CD4-positive, alpha-beta T cell treated with Interferon gamma for 1 hour (primary cell): ENCODE measurements at regions not wholly inside any gene's neighbourhood (a gene's known extent, or its start where the extent isn't known, plus 50 kb on each side); places are given as distances from the start of the nearest gene placed in this dataset.
"Not testable (repeated sequence)": the region's sequence is repeated elsewhere in the genome, so short reads cannot be mapped to it uniquely, and the experiment has no call there.

Experiments used
- DNase-seq: peaks from one replicate; pipeline ENCODE4 v3.0.0-alpha.2; 2020

DNA sequence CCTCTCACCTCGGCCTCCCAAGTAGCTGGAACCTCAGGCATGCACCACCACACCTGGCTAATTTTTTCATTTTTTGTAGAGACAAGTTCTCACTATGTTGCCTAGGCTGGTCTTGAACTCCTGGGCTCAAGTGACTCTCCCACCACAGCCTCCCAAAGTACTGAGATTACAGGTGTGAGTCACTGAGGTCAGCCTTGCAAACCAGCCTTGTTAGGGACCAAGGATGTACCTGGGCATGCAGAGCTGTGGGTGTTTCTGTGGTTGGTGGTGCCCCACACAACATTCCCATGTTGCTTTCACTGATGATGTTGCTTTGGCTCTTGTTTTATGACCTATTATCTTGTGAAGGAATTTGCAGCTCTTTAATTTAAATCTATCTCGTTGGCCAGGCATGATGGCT, 54.8 kb downstream of the OTUD1 start:
- DNase-seq, result no peak

DNA sequence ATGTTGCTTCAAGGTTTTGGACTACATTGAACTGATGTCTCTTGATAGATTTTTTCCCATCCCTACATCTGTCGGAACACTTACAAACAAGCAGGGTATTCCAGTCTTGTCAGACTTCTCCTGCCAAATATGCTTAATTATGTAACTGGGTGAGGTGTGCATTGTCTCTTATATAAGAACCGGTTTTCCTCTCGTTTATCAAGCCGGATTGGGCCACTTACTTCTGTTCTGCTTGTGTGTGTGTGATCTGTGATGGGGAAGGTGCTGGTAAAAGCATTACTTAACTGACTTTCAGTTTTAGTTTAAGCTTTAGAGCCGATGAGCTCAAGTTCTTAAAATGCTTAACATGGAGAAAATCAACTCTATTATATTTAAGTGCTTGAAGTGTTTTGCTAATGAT, 57.9 kb downstream of the OTUD1 start:
- no peak for DNase-seq

DNA sequence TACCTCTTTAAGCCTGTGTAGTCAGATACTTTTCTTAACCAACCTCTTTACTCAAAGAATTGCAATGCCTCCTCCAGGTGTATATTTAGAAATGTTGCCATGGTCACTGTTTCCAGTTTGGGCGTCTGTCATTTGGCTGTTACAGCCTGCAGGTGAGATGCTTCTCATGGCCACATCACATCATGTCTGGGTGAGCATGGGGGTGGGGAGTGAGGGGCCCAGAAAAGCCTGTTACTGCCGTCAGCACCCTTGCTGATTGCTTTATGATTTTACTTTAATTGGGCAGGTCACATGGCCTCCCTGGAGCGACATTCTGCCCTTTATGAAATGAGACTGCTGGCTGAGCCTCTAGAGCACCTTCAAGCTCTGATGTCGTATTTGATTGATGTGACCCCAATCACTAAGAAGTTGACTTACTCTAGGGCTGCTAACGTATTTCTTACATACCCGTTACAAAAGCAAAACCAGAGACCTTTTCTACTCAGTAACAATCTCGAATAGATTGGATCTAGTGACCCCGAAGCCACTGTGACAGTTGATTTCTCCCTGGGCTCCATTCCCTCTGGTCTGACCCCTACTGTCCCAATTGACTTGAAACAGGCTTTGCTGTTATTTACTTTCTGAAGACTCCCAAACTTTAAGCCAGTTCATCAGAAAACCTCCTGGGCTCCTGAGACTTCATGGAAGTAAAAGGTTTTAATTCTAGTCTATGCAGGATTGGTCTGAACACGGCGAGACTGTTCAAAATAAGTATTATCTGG, 60.7 kb downstream of the OTUD1 start:
- no peak for DNase-seq

DNA sequence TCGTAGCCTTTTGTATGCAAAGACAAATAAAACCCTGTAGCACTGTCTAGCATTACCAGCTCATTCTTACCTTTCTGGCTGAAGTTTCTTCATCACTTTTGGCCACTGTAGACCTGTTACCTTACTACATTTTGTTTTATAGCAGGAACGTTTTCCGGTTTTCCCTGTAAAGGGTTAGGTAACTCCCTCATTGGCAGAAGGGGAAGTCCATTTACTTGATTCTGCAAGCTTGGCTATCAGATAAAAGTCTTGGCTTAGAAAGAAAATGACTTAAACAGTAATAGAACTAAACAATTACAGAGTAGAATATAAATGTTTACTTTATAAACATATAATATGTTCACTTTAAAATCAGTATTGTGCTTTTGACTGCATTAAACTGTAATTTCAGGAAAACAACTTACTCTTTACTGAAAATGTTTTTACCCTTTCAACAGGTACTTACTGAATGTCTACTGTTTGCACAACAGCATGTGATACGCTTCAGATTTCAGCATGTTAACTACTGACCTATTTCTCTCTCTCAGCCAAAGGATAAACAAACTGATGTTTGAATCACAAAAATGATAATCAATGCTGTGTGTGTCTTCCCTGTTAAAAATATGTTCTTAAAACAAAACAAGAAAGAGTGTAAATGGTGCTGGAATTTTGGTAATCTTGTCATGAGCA, 67.1 kb downstream of the OTUD1 start:
- no peak for DNase-seq

DNA sequence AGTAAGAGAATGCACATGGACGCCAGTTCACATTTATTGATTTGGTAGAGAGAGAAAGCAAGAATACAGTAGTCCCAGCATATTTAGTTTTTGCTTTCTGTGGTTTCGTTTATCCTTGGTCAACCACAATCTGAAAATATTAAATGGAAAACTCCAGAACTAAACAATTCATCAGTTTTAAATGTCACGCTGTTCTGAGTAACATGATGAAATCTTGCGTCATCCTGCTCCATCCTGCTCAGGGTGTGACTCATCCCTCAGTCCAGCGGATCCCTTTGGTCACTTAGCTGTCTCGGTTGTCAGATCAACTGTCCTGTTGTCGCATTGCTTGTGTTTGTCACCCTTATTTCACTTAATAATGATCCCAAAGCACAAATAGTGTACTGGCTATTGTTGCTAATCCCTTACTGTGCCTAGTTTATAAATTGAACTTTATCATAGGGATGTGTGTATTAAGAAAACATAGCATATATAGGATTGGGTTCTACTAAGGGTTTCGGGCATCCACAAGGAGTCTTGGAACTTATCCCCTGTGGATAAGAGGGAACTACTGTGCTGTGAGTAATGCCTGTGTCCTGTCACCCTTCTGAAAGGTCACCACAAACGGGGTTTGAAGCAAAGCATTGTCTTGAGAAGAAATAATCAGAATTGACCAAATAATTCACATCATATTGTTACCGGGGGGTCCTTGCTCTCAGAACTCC, 73.6 kb downstream of the OTUD1 start:
- DNase-seq, result peak; percentile 41

DNA sequence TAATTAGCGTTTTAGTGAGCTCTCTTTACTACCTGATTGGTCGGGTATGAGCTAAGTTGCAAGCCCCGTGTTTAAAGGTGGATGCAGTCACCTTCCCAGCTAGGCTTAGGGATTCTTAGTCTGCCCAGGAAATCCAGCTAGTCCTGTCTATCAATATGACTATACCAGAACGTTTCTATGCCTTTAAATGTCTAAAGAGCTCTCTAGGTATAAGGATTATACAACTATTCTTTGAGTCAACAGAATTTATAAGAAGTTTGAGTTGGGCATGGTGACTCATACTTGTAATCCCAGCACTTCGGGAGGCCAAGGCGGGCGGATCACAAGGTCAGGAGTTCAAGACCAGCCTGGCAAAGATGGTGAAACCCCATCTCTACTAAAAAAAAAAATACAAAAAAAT, 74.7 kb downstream of the OTUD1 start:
- not testable (repeated sequence) for DNase-seq

DNA sequence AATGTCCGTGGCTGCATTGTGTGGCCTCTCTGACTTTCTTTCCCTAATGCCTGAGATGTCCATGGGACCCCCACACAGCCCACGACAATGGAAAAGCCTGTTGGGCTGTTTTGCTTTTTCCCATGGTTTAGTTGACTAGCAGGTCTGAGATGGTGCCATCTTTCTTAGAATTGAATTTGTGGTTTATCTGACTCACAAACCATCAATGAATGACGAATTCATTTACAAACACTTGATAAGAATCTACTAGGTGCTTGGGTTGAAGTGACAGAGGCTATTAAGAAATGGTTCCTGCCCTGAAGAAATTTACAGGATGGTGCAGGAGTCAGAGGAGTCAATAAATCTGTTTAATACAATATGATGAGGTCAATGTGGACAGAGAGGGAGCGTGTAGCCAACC, 75.4 kb downstream of the OTUD1 start:
- DNase-seq, result no peak

DNA sequence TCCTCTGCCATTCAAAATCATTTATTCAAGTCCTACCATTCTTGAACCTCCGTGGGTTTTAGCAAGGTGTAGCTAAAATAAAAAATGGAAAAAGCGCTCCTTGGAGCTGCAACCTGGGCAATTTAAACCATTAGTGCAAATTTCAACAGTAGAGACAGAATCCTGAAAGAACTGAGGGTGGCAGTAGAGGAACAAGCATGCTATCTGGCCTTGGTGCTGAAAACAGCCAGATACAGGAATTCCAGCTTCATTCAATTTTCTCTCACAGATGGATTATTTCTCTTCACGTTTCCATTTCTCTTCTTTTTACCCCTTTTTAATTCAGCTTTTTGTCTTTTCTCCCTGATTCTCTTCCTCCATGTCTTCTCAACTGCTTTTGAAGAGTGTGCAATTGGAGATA, 77.7 kb downstream of the OTUD1 start:
- no peak for DNase-seq

DNA sequence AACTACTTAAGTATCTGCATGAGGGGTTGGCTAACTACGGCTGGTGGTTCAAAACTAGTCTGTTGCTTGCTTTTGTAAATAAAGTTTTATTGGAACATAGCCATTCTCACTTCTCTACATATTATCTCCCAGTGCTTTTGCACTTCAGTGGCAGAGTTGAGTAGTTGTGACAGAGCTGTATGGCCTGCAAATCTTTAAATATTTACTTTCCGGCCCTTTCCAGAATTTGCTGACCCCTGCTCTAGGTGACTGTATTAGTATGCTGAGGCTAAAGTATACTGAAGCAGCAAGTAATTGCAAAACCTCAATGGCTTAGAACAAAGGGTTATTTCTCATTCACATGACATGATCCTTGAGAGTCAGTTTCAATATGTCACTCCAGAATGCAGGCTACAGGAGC, 78.3 kb downstream of the OTUD1 start:
- DNase-seq, result no peak

DNA sequence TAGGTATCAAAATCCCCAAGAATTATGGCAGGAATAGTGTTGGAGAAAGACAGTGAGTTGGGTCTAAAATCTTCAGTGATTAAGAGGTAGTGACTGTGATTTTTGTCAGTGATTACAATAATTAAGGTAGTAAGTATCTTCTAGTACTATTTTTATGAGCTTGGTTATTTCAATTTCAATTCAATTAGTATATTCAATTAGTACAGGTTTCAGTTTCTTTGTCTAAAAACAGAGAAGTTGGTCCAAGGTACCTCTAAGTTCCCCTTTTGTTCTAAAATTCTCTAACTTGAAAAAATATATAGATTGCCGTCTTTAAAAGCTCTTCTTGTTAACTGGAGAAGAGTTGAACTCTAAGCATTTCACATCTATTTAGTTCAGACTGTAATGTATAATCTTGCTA, 82.9 kb downstream of the OTUD1 start:
- DNase-seq, result no peak

DNA sequence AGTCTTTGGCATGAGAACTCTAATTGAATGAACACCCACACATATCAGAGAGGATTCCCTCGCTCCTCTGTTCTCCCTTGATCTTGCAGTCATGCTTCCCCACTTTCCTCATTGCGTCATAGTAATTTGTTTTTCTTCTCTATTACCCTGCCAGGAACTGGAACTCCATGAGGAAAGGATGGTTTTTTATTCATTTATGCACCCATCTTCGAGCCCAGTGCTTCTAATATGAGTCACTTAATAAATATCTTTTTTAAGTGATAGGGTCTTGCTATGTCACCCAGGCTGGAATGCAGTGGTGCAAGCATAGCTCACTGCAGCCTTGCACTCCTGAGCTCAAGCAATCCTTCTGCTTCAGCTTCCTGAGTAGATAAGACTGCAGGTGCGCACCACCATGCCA, 83.5 kb downstream of the OTUD1 start:
- DNase-seq, result no peak

DNA sequence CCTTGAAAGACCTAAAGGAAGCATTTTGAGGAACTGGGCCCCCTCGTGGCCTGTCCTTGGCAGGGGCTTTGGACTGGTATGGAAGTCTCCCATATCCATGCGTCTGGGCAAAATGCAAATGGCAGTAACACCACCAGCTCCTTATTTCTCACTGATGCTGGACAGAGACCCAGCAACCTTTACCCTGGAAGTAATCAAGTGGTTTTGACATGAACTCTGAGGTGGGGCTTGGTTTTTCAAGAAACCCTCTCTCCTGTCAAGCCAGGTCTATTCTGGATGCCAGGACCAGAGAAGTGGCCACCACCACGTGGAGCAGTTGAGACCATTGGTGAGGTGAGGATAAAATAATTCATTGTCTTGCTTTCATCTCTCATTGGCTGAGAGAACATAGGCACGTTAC, 84.4 kb downstream of the OTUD1 start:
- no peak for DNase-seq

DNA sequence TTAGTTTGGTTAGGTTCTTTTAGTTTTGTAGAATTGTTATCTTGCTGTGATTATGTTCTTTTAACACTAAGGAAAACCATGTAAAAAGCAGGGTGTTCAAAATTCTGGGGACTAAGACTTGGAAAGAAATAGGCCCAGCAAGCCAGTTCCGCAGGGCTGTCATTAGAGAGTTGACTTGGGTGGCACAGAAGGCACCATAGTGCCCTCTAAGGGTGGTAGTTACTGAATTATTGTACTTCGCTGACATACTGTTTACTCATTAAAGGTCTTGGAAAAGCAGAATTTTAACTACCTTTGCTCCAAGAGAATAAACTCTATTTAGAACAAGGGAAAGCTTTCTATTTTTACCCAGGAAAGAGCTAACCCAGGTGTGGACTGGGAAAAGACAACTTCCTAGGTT, 86.5 kb downstream of the OTUD1 start:
- DNase-seq, result no peak

DNA sequence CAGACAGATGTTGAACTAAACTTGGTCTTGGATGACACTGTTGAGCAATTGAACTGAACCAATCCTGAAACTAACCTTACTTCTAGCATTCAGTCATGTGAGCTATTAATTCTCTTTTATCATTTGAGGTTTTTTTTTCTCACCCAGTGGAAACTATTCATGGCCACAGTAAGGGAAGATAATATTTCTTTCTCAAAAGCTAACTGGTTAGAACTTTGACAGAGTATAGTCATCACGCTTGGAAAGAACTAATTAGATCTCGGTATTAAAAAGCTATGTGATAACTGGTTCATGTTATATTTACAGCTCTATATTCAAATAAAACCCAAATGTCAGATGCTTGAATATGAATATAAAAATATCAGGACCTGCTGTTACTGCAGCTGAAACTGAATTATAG, 89.5 kb downstream of the OTUD1 start:
- no peak for DNase-seq

DNA sequence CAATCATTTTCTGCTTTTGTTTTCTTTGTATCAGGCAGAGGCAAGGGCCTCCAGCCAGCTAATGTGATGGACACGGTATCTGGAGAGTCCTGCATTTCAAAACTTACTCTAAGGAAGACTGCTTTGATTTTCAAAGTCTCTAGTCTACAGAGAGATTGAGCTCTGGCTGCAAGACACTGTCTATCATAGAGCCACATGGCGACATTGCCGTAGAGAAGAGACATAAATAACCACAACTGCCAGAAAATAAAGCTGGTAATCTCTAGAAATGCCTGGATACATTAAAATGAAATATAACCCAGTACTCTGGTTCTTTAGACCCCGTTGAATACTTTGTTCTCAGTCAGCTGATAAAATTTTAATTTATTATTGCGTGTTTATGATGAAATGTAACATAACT, 90.8 kb downstream of the OTUD1 start:
- no peak for DNase-seq

DNA sequence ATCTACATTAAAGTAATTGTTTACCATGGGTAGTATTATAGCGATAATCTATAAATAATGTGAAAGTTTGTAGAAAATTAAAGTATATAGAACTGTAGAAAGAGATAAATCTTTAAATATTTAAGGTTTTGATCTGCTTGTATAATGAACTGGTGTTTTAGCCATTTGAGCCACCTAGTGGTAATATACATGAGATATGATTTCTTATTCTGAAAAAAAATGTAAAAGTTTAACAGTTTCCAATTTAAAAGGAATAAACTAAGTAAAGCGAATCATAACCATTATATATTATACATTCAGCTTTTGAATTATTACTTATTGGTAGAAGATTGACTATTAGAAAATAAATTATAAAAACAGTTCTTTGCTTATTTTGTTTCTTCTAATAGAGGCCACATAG, 91.2 kb downstream of the OTUD1 start:
- DNase-seq, result no peak

DNA sequence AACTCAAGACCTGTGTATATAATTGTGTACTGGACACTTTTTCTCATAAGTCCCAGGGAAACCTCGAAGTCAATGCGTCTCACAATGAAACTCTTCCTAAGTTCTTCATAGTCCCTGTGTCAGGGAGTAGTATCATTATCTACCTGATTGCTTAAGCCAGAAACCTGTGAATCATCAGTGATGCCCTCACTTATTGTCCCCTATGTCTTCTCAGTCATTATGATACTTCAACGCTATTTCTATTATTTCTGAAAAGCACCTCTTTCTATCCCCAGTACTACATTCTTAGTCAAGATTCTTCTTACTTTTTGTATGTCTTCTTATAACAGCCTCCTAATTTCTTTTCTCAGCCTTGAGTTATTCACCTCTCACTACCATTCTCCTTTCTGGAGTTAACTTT, 94.3 kb downstream of the OTUD1 start:
- no peak for DNase-seq

DNA sequence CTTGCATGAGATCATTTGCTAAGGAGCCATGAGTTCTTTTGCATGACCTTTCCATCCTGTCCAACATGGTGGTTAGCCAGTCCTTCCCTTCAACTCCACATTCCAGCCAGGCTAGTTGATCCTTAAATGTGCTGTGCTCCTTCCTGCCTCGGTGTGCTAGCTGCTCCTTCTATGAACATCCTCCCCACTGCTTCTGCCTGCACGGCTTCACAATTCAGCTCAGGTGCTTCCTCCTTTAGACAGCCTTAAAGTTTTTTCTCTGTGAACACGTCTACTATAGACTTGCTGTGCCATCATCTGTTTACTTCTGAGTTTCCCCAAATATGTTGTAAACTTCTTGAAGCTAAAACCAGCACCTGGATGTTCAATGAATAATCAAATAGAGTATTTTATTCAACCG, 95.5 kb downstream of the OTUD1 start:
- DNase-seq, result no peak

DNA sequence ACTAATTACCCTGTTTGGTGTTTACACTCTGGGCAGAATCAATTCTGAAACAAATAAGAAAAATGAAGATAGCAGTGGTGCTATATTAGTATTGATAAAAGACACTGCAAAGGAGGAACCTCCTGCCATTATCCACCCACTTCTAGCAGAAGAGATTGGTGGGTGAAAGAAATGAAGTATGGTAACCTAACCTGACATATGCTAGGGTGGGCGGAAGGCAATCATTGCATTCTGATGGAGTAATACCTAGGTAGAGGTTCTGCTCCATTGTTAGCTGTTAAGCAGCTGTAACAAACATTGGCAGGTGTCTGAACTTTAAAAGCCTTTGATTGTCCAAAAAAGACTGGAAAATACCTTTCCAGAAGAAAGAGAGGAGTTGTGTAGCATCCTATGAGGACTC, 95.9 kb downstream of the OTUD1 start:
- DNase-seq, result no peak

DNA sequence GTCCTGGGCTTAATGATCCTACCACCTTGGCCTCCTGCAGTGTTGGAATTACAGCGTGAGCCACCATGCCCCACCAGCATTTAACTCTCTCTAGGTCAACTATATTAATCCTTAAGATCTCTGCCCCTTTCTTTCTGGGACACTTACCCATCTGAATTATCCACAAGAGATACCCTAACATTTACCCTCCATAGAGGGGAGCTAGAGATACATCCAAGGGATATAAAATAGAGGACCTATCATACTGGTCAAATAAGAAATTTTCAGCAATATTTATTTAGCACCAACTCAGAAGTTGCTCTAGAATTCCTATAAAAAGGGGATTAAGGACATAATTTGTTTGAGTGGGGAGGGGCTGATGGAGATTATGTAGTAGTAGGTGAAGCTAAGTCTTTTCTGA, 96.5 kb downstream of the OTUD1 start:
- no peak for DNase-seq

DNA sequence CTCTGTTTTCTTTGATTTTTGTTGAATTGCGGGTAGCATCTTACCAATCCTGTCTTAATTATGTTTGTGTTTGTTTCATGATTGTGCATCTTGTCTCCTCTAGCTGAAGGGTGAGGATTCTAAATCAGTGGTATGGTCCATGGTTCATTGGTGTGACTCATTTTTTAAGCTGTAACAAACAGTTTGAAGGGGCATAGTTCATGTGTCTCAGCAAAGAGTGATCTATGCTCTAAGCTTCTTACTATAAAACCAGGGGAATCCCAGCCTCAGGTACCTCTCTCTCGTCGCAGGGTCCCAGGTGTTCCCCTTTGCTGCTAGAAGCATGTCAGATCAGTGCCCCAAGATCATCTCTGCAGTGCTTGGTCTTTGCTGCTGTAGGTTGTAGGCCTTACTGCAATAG, 100.1 kb downstream of the OTUD1 start:
- DNase-seq, result no peak

DNA sequence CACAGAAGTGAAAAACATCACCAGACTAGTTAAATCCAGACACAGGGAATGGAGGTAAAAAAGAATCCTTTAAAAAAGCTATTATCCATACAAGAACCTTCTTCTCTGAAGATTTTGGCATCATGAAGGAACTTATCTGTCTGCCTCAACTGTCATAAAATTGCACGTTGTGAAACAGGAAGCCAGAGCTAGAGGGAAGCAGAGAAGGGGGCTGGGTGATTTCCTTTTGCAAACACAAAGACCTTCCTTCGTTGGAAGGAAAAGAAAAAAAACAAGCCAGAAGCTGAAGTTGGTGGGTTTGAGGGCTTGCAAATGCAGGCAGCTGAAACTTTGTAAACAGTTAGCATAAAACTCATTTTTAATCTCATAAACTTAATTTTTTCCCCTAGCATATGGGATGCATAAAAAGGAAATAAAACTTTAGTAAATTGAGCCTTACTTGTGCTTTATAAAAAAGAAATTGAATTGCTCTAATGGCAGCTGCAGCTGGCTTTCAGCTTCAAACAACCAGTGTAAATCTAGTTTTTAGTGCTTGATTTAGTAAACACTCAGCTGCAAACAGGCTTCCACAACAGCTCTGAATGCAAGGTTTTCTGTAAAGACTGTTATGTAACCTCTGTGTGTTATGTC, 101.6 kb downstream of the OTUD1 start:
- DNase-seq, result no peak

DNA sequence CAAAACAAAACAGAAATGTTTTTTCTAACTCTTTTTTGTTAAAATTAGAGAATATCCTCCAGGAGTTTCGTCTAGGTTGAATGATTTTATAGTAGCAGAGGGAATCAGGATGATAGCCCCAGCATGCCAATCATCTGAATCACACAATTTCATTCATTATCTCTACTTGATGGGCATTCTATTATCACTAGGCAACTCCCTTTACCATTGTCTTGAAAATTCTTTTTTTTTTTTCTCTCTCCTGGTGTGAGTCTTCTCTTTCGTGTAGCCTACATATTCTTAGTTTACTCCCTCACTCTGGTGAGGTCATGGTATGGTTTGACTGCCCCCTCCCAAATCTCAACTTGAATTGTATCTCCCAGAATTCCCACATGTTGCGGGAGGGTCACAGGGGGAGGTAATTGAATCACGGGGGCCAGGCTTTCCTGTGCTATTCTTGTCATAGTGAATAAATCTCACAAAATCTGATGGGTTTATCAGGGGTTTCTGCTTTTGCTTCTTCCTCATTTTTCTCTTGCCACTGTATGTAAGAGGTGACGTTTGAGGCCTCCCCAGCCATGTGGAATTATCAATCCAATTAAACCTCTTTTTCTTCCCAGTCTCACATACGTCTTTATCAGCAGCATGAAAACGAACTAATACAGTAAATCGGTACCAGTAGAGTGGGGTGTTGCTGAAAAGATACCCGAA, 105.0 kb downstream of the OTUD1 start:
- DNase-seq, result no peak
